GM19452 (cell line): ENCODE measurements at regions not wholly inside any gene's neighbourhood (a gene's known extent, or its start where the extent isn't known, plus 50 kb on each side); places are given as distances from the start of the nearest gene placed in this dataset.
A peak's percentile ranks its signal among the peaks of the same experiment; 100 is the strongest.
"Not testable (repeated sequence)": the region's sequence is repeated elsewhere in the genome, so short reads cannot be mapped to it uniquely, and the experiment has no call there.

Experiments used
- ATAC-seq: cut with Tn5 transposase; IDR thresholded peaks from one replicate; pipeline ENCODE4 v1.9.1; 2021; ENCODE audit not compliant: unreplicated experiment

GRCh38 chr7:138249975-138250374 is 173.7 kb downstream of the AKR1D1 start:
- ATAC-seq = no peak

GRCh38 chr7:138252666-138253065 is 176.4 kb downstream of the AKR1D1 start:
- ATAC-seq = not testable (repeated sequence)

DNA sequence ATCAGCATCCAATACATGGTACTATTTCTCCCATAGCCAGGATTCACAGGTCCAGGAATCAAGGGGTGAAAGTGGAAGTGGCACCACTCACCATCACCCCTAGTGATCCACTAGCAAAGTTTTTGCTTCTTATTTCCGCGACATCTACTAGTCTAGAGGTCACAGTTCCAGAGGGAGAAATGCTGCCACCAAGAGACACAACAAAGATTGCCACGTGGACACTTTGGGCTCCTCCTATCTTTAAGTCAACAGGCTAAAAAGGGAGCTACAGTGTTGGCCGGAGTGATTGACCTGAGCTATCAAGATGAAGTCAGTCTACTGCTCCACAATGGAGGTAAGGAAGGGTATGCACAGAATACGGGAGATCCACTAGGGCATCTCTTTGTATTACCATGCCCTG is 178.2 kb downstream of the AKR1D1 start:
- no peak for ATAC-seq

DNA sequence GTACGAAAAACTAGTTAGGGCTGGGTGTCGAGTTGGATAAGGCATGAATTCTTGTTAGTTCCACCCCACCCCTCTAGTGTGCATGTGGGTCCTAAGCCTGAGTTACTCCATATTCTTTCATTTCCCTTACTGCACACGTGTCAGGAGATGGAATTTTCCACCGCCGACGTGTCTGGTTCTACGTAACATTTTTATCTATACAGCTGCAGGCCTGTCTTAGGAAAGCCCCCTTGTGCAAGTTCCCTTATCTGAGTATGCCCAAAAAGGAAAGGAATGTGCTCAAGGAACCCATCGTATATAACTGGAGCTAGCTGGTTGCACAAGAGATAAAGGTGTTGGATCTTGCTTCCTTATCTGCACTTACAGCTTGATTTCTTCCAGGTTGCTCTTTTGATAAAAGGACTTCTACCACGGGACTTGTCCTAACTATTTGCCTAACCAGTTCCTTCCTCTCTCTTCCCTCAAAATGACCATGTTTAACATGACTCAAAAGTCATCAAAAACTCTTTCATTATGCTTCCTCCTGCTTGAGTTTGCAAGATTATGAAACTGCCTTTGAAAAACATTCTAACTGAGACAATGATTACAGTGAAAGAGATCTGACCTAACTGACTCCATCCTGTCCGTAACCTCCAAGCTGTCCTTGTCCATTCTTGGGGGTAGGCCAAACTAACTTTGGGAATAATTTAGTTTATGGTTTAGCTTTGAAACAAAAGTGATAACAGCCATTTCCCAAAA is 181.4 kb downstream of the AKR1D1 start:
- ATAC-seq = no peak

- ATAC-seq = no peak
Measured at GRCh38 chr7:138258197-138258559, 181.9 kb downstream of the AKR1D1 start.

DNA sequence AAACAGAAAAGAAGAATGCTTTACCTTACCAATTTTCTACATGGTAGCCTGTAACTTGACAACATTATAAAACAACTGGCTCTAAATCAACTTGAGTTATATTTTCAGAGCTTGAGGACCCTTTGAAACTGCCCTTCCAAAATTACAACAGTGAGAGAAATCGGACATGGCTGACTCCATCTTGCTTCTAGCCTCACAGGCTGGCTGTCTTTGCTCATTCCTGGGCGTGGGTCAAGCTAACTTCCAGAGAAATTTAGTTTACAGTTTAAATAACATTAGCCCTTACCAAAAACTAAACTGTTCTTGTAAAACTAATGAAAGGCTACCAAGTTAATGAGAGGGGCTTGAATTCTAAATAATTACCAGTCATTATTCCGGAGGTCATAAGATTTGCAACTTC is 183.4 kb downstream of the AKR1D1 start:
- ATAC-seq = no peak

DNA sequence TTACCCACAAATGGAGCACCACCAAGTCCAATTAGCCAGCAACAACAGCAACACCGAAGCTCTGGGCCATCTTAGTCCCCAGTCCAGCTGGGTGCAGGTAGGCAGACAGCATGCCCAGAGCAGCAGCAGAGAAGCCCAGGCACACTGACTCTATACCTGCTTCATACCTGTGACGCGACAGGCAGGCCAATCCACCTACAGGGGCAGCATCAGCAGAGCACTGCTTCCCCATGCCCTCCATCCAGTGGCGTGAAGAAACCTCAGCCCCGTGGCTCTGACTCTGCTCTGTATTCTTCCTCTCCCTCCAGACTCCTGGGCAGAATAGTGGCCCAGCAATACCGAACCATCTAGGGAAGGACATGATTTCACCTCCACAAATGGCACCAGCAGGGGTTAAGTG is 191.7 kb downstream of the AKR1D1 start:
- ATAC-seq = no peak

DNA sequence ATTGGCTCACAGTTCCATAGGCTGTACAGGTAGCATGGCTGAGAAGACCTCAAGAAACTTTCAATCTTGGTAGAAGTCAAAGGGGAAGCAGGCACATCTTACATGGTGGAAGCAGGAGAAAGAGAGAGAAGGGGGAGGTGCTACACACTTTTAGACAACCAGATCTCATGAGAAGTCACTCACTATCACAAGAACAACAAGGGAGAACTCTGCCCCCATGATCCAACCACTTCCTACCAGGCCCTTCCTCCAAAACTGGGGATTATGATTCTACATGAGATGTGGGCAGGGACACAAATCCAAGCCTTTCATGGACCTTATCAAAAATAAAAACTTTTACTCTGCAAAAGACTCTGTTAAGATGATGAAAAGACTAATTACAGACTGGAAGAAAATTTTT is 183.2 kb upstream of the TRIM24 start:
- ATAC-seq = no peak

DNA sequence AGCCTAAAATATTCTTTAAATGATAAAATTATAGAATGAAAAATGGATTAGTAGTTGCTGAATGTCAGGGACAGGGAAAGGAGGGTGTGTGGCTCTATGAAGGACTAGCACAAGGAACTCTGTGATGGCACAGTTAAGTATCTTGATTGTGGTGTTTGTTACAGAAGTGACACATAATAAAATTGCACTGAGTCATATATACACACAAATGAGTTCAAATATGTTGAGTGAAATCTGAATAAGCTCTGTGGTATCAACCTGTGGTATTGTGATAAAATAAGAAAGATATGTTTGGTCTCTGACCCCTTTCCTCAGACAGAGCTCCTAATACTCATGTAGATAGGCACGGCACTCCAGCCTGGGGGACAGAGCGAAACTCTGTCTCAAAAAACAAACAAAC is 181.5 kb upstream of the TRIM24 start:
- no peak for ATAC-seq

DNA sequence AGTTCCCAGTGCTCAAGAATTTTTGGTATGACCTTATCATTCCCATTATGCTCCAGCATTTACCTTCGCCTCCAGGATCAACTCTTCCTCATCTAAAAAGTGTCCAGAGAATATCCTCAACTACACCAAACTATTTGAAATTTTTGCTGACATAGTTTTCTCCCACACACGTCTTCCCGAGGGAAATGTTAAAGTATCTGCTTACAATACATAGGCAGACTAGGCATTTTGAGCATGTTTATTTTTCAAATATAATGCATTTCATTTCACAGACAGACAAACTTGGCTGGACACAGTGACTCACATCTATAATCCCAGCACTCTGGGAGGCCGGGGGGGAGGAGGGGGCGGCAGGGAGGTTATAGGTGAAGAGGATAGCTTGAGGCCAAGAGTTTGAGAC is 177.1 kb upstream of the TRIM24 start:
- ATAC-seq = no peak

DNA sequence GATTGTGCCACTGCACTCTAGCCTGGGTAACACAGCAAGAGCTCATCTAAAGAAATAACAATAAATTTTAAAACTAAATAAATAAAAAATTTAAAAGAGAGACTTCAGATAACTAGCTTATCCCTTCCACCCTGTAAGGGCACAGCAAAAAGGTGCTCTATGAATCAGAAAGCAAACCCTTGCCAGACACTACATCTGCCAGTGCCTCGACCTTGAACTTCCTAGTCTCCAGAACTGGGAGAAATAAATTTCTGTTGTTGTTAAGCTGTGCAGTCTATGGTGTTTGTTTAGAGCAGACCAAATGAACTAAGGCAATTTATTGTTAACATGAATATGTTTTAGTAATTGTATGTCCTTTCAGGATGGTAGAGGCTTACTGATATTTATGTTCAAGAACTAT is 174.9 kb upstream of the TRIM24 start:
- no peak for ATAC-seq

- no peak for ATAC-seq
Measured at GRCh38 chr7:138286846-138287245, 173.2 kb upstream of the TRIM24 start.

DNA sequence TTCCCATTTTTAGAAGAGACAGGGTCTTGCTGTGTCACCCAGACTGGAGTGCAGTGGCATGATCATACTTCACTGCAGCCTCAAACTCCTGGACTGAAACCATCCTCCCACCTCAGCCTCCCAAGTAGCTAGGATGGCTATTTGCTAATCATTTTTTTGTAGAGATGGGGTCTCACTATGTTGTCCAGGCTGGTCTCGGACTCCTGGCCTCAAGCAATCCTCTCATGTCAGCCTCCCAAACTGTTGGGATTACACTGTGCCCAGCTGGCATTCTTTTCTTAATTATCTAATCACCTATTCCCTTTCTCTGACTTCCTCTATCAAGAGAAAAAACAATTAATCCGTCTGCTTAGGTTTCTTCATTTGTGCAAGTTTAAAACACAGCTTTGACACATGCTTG is 172.5 kb upstream of the TRIM24 start:
- no peak for ATAC-seq

DNA sequence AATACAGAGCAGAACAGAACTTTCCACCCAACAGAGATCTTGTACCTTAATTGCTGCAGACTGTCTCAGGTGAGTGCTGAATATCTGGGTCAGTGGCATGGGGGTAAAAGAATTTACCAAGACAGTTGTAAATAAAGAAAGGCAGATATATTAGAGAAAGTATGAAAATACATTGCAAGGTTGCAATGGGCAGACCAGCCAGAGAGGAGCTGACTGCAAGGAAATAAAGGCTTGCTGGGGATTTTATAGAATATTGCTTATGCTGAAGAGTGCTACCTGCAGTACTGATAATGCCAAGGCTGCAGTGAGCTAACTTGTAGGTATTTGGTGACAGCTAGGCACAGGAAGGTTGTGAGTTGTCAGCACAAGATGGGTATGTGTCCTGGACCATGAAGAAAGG is 171.0 kb upstream of the TRIM24 start:
- no peak for ATAC-seq

GRCh38 chr7:138289864-138290263 is 170.2 kb upstream of the TRIM24 start:
- ATAC-seq = no peak

DNA sequence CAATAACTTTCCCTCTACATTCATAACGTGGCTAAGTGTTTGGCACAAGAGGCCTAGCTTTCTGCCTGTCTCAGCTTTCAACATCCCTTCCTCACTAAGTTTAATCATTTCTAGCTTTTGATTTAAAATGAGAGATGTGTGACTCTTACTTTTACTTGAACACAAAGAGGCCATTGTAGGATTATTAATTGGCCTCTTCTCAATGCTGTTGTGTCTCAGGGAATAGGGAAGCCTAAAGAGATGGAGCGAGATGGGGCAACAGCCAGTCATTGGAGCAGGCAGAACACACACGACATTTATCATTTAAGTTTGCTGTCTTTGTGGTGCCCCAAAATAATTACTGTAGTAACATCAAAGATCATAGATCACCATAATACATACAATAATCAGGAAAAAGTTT is 167.1 kb upstream of the TRIM24 start:
- no peak for ATAC-seq

GRCh38 chr7:138295049-138295637 is 164.9 kb upstream of the TRIM24 start:
- peak; percentile 69 for ATAC-seq

DNA sequence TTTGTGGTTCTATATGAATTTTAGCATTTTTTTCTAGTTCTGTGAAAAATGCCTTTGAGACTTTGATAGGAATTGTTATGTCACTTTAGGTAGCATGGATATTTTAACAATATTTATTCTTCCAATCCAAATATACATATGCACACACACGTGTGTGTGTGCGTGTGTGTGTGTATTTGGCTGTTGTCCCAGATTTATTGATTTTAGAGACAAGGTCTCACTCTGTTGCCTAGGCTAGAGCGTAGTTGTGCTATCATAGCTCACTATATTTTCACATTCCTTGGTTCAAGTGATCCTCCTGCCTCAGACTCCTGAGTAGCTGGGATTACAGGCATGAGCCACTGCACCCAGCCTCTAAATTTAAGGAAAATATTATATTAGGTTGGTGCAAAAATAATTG is 162.5 kb upstream of the TRIM24 start:
- ATAC-seq = no peak

GRCh38 chr7:138299066-138299465 is 161.0 kb upstream of the TRIM24 start:
- no peak for ATAC-seq

GRCh38 chr7:138303230-138304070 is 156.6 kb upstream of the TRIM24 start:
- ATAC-seq = no peak

DNA sequence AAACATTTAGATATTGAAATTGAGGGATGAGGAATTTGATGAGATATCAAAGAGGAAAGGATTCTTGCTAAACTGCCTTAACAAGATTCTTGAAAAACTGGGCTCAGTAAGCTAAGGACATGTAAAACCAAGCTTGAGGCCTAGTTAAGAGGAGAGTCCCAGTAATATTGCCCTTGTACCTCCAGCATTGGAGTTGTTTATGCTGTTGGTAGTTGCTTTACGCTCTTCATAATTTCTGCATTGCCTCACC is 156.1 kb upstream of the TRIM24 start:
- ATAC-seq = no peak

DNA sequence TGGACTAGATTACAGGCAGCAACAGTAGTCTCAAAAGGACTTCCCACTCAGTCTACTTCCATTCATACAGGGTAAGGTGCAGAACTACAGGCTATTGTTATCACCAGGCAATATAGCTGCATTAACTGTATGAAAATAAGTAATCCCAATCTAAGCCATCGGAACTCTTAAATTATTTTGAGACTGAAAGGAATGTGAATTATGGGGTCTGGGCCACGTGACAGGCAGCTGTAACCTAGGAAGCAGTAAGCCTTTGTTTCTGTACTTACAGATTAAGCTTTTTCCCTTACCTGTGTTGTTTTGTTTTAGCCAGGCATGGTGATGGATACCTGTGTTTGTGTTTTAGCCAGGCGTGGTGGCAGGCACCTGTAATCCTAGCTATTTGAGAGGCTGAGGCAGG is 152.4 kb upstream of the TRIM24 start:
- ATAC-seq = no peak
